NCI-H1092 treated with DMSO at 0.1 percent for 48 hours (cell line): ENCODE measurements at regions not wholly inside any gene's neighbourhood (a gene's known extent, or its start where the extent isn't known, plus 50 kb on each side); places are given as distances from the start of the nearest gene placed in this dataset.
"Not testable (repeated sequence)": the region's sequence is repeated elsewhere in the genome, so short reads cannot be mapped to it uniquely, and the experiment has no call there.

Source experiments
- DNase-seq: peaks from one replicate; lab custom pipeline; 2025; lab: John Stamatoyannopoulos, UW

- DNase-seq, result no peak
Measured at GRCh38 chr5:56686337-56687195, 128.8 kb upstream of the MAP3K1 start.

- DNase-seq, result no peak
Measured at GRCh38 chr5:56685503-56686217, 129.7 kb upstream of the MAP3K1 start.

- no peak for DNase-seq
Measured at GRCh38 chr5:56684159-56684558, 131.2 kb upstream of the MAP3K1 start.

GRCh38 chr5:56683733-56684132 is 131.6 kb upstream of the MAP3K1 start:
- DNase-seq, result no peak

GRCh38 chr5:56683281-56683680 is 132.1 kb upstream of the MAP3K1 start:
- DNase-seq, result no peak

- no peak for DNase-seq
Measured at GRCh38 chr5:56681346-56681745, 134.0 kb upstream of the MAP3K1 start.

- no peak for DNase-seq
Measured at GRCh38 chr5:56680731-56681130, 134.6 kb upstream of the MAP3K1 start.

- DNase-seq, result no peak
Measured at GRCh38 chr5:56677690-56678305, 137.6 kb upstream of the MAP3K1 start.

GRCh38 chr5:56676091-56676768 is 139.1 kb upstream of the MAP3K1 start:
- no peak for DNase-seq

- no peak for DNase-seq
Measured at GRCh38 chr5:56674441-56674840, 140.9 kb upstream of the MAP3K1 start.

- DNase-seq, result no peak
Measured at GRCh38 chr5:56673171-56673570, 142.2 kb upstream of the MAP3K1 start.

GRCh38 chr5:56671571-56671970 is 143.8 kb upstream of the MAP3K1 start:
- DNase-seq, result no peak

- no peak for DNase-seq
Measured at GRCh38 chr5:56670916-56671315, 144.4 kb upstream of the MAP3K1 start.

- peak; percentile 81 for DNase-seq
Measured at GRCh38 chr5:56669534-56670483, 145.5 kb upstream of the MAP3K1 start.

GRCh38 chr5:56668996-56669395 is 146.4 kb upstream of the MAP3K1 start:
- no peak for DNase-seq

GRCh38 chr5:56667692-56668091 is 147.7 kb upstream of the MAP3K1 start:
- DNase-seq, result no peak

GRCh38 chr5:56666901-56667300 is 148.4 kb upstream of the MAP3K1 start:
- no peak for DNase-seq

- not testable (repeated sequence) for DNase-seq
Measured at GRCh38 chr5:56665117-56665516, 150.2 kb upstream of the MAP3K1 start.

GRCh38 chr5:56664025-56664424 is 151.3 kb upstream of the MAP3K1 start:
- no peak for DNase-seq

GRCh38 chr5:56663523-56663922 is 151.8 kb upstream of the MAP3K1 start:
- DNase-seq, result no peak

GRCh38 chr5:56662893-56663292 is 152.5 kb upstream of the MAP3K1 start:
- DNase-seq, result no peak
